Lung (tissue), 11 donors: ENCODE measurements at regions not wholly inside any gene's neighbourhood (a gene's known extent, or its start where the extent isn't known, plus 50 kb on each side); places are given as distances from the start of the nearest gene placed in this dataset.

ENCODE experiments used
- ATAC-seq: fragments of 200-7000 bp; cut with Tn5 transposase; one replicate; pipeline ENCODE4 v1.9.1; 2020; ENCODE audit warnings: moderate number of reproducible peaks; ENCODE audit not compliant: insufficient read depth, low FRiP score
- DNase-seq, 3 donors: peaks; one replicate each; pipeline ENCODE4 v3.0.0-alpha.2; 2013 to 2017
- H3K27ac ChIP-seq, 2 donors: one replicate each; pipeline ENCODE4 v1.5.1; 2013; ENCODE audit warnings: mild to moderate bottlenecking in 2 of 2, moderate library complexity in 2 of 2, control low read depth in 1 of 2, inconsistent platforms in 1 of 2, low read depth in 1 of 2, low read length in 1 of 2
- H3K27me3 ChIP-seq, 3 donors: one replicate each; pipeline ENCODE4 v1.5.1; 2013; ENCODE audit warnings: low read length in 2 of 3; ENCODE audit not compliant: control insufficient read depth in 3 of 3, insufficient read depth in 3 of 3
- H3K36me3 ChIP-seq, 4 donors: one replicate each; pipeline ENCODE4 v1.5.1; 2013; ENCODE audit warnings: low read length in 4 of 4, mild to moderate bottlenecking in 1 of 4, moderate library complexity in 1 of 4; ENCODE audit not compliant: control insufficient read depth in 4 of 4, insufficient read depth in 4 of 4
- H3K4me1 ChIP-seq, 5 donors: one replicate each; pipeline ENCODE4 v1.5.1; 2013; ENCODE audit warnings: low read length in 5 of 5, mild to moderate bottlenecking in 2 of 5, moderate library complexity in 1 of 5; ENCODE audit not compliant: control insufficient read depth in 5 of 5, insufficient read depth in 5 of 5
- H3K4me3 ChIP-seq: one replicate; pipeline ENCODE4 v1.5.1; 2013; ENCODE audit warnings: mild to moderate bottlenecking, control low read depth, moderate library complexity
- H3K9ac ChIP-seq, 2 donors: one replicate each; pipeline ENCODE4 v1.5.1; 2013; ENCODE audit warnings: low read length in 2 of 2, control low read depth in 1 of 2; ENCODE audit not compliant: insufficient read depth in 1 of 2
- H3K9me3 ChIP-seq, 4 donors: one replicate each; pipeline ENCODE4 v1.5.1; 2013; ENCODE audit warnings: low read length in 3 of 4, mild to moderate bottlenecking in 1 of 4, moderate library complexity in 1 of 4; ENCODE audit not compliant: control insufficient read depth in 4 of 4, insufficient read depth in 3 of 4
- CTCF ChIP-seq: IDR thresholded peaks from 2 replicates; pipeline ENCODE4 v1.5.1; 2012; ENCODE audit warnings: mild to moderate bottlenecking; ENCODE audit errors: control extremely low read depth, extremely low read depth
- WGBS, 2 donors: extraction: QIAGEN DNeasy Blood & Tissue Kit; methylation state at CpG; one replicate each; pipeline ENCODE4 v1.1.7; 2013; 5-methylcytosine and 5-hydroxymethylcytosine counted together
- donor health status: control.
- donor health status: control.
- donor health status: Bipolar disorder and iron deficiency.
- donor health status: healthy.
- donor health status: DM: yes; HTN: yes; CAD: no.

GRCh38 chr12:60437297-60437696 lies 841.5 kb downstream of the SLC16A7 start:
- WGBS, 2 donors, result 87 to 90% methylated on average over 1 of the region's 1 CpG
- Histone ChIP-seq H3K27me3 (no peaks in the 10 kb centered on the region), H3K4me1 (no peaks in the 10 kb centered on the region), H3K9me3 (peaks cover 0 to 2% (median 0%) of the 10 kb centered on the region in 4 donors), H3K36me3 (no peaks in the 10 kb centered on the region), H3K4me3 (no peak overlapping the region), H3K9ac (no peak overlapping the region), H3K27ac (no peak overlapping the region)
- ATAC-seq (no peak), DNase-seq (no peak)
- no peak for TF ChIP-seq CTCF

- ATAC-seq (no peak), DNase-seq (no peak)
- Histone ChIP-seq H3K4me3 (no peak overlapping the region), H3K36me3 (no peaks in the 10 kb centered on the region), H3K27me3 (no peaks in the 10 kb centered on the region), H3K27ac (no peak overlapping the region), H3K9me3 (peaks cover 0 to 8% (median 0%) of the 10 kb centered on the region in 4 donors), H3K4me1 (no peaks in the 10 kb centered on the region), H3K9ac (no peak overlapping the region)
- TF ChIP-seq CTCF, result no peak
- WGBS, 2 donors, result 87 to 89% methylated on average over 4 of the region's 4 CpGs
Measured at GRCh38 chr12:60441577-60441976, 845.7 kb downstream of the SLC16A7 start.

DNA sequence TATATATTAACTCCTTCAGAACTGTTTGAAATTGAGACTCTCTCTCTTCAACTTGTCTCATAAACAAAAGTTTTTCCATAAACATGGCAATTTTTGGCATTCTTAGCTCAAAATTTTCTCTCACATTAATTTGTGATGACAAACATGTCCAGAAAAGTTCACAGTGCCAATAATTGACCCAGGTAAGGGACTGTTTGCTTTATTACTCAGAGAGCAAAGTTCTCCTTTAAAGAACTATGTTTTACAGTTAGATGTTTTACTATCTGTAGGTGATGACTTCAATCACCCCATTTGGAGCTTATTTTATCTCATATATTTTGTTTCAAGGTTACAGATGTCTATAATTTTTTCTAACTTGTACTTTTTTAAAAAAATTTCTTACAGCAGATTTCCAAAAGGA lies 855.6 kb downstream of the SLC16A7 start:
- ATAC-seq, result no peak
- no peak for DNase-seq
- no peak for TF ChIP-seq CTCF
- H3K4me1 ChIP-seq, result no peaks in the 10 kb centered on the region
- no peaks in the 10 kb centered on the region for H3K27me3 ChIP-seq
- no peak overlapping the region for H3K27ac ChIP-seq
- H3K9me3 ChIP-seq, result no peaks in the 10 kb centered on the region
- no peak overlapping the region for H3K4me3 ChIP-seq
- H3K9ac ChIP-seq, result no peak overlapping the region
- no peaks in the 10 kb centered on the region for H3K36me3 ChIP-seq

DNA sequence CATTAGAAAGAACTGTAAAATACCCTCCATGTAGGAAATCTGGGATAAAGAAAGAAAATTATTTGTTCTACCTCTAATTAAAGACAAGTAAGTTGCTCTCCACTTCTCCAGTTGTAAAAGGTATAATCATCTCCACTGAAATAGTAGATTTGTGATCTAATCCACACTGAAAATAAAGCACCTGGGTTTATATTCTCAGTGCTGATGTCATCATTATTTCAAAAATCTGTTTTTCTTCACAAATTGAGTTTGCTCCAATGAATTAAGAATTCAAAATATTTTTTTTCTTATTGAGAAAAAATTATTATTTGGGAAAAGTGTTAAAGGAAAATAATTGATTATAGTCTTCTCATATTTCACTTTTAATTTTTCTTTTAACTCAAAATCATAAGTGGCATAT lies 869.2 kb downstream of the SLC16A7 start:
- no peaks in the 10 kb centered on the region for H3K4me1 ChIP-seq
- H3K4me3 ChIP-seq, result no peak overlapping the region
- H3K36me3 ChIP-seq, result no peaks in the 10 kb centered on the region
- H3K9ac ChIP-seq, result no peak overlapping the region
- H3K9me3 ChIP-seq, result no peaks in the 10 kb centered on the region
- H3K27ac ChIP-seq, result no peak overlapping the region
- no peak for ATAC-seq
- no peak for DNase-seq
- TF ChIP-seq CTCF, result no peak
- H3K27me3 ChIP-seq, result no peaks in the 10 kb centered on the region
